SW 1271 (cell line): ENCODE measurements at regions not wholly inside any gene's neighbourhood (a gene's known extent, or its start where the extent isn't known, plus 50 kb on each side); places are given as distances from the start of the nearest gene placed in this dataset.
"Not testable (repeated sequence)": the region's sequence is repeated elsewhere in the genome, so short reads cannot be mapped to it uniquely, and the experiment has no call there.

Source experiments
- DNase-seq, 2 experiments: peaks; one replicate each; lab custom pipeline; 2025; lab: John Stamatoyannopoulos, UW

DNA sequence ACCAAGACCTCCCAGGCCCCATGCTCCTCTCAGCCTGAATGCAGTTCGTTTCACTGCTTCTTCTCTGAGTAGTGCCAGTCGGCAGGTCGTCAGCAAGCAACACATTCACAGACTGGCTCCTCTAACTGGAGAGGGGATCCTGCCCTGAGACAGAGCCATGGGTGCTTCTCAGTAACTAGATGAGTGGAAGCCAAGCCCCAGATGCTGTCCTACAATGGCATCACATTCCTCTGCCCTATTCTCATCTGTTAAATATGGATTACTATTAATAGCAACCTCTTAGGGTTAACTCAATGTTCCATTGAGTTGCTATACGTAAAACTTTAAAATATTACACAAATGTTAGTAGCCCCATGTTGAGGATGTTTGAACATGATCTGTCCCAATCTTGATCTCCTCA is 84.2 kb upstream of the S1PR1 start:
- no peak for DNase-seq

DNA sequence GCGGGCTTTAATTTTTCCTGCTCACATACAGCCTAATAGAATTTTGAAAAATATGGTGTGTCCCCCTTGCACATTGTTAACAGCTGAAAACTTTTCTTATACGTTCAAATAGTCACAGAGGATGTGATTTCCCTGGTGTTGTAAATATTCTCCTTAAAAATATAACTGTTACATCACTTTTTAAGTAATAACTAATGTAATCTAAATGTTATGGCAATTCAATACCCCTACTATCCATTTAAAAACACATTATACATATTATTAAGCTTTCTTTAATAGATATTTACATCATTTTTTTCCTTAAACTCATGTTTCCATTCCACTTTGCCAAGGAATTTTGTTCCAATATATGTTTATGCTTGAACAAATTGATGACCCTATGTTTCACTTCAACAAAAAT is 85.5 kb upstream of the S1PR1 start:
- no peak for DNase-seq

DNA sequence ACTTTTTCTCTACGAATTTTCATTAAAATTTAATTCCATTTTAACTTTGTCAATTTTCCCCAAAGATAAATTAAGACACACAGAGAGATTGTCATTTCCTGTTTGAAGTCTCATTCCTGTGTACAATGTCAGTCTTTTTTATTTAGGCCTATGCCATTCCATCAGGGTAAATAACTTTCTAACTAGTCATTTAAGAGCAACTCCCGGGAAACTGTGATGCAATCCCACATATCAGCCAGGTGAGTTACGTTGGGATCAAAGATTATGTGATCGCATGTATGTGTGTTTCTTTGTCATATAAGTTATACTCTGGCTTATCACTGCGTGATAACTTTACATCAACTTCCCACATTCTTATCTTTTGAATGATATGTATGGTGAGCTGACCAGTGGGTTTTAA is 86.1 kb upstream of the S1PR1 start:
- peak in 1 of 2 experiments; percentile 14 for DNase-seq

DNA sequence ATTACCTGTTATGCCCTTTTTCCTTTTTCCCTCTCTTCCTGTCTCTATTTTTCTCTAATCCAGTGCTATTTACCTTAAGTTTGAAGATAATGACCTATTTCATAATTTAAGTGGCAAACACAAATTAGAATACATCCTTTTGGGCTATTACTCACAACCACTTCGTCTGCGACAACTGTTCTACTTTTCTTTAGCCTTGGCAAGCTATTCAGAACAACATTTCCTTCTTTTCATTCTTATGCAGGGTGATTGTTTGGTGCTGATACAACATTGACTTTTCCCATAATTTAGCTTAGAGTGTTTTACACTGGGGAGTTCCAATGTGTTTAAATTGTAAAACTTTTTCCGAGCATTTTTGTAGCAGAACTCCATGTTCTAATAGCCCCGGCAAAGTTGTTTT is 86.6 kb upstream of the S1PR1 start:
- DNase-seq = no peak

DNA sequence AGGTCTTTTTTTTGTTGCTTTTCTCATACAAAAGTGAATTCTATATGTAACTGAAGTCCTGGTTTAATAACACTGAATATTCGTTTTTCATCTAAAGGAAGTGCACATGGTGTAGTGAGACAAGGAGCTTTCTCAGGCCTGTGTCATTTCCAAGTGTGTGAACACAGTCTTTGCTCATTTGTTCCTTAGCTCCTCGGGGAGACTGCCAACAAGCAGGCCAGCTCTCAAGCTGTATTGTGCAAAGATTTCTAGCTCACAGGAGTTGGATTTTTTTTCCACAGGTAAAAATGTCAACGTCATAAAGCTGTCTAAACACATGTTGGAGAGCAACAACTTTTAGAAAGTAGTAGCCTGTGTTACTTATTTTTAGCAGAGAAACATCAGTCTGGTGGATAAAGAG is 87.8 kb upstream of the S1PR1 start:
- DNase-seq = no peak

DNA sequence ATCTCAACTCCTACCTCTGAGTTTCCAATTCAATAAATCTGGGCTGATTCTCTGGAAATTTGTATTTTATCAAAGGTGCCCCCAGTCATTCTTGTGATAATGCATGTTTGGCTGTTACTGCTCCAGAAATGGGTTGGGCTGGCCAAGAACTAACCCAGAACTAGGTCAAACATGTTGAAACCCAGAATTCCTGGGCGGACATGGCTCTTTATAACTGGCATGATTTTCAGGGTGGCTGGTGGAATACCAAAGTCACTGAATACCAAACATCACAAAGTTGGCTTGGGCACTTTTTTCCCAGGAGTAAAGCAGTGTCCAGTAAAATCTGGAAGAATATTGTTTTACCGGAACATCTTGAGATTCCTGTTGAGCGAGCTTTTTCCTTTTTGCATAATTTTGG is 89.4 kb upstream of the S1PR1 start:
- no peak for DNase-seq

DNA sequence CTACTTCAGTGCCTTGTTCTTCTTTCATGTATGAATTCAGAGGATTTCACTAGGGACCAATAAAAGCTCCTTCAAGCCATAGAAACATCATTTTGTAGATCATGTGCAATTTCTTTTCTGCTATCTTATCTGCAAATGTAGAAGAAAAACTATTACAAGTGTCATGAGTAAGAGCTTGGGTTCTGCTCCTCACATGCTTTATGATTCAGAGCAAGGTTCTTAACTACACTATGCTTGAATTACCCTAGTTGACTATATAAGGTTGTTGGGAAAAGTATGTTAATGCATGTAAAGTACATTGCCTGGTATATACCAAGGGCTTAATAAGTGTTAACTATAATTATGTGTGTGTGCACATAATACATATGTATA is 91.4 kb upstream of the S1PR1 start:
- no peak for DNase-seq

DNA sequence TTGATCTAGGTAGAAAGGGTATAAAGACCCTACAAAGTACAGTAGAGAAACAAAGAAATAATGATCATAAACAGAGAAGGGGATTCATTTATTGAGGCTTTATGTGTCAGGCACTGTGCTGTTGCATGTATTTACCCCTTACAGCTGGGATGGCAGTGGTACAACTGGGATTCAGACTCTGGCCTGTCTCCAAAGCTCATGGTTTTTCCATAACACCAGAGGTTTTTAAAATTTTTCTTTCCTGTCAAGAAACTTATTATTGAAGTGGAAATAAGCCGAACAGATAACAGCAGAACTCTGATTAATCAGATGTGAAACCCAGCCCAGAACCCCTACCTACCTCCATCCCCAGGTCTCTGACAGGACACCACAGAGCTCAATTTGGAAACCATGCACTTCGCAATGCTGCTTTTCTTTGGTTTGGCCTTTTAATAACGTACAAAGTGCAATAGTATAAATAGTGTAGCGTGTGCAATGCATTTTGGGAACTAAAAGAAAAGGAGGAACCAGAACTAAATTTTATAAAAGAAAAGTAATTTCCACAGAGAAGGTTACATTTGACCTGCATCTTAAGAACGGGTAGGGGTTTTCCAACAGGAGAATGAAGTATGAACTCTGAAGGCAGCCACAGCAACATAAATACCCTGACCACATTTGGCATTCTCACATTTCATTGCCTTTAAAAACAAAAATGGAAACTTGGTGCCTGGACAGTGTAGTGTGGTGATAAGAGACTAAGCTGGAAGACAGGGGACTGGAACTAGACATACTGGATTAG is 92.0 kb upstream of the S1PR1 start:
- DNase-seq = no peak

DNA sequence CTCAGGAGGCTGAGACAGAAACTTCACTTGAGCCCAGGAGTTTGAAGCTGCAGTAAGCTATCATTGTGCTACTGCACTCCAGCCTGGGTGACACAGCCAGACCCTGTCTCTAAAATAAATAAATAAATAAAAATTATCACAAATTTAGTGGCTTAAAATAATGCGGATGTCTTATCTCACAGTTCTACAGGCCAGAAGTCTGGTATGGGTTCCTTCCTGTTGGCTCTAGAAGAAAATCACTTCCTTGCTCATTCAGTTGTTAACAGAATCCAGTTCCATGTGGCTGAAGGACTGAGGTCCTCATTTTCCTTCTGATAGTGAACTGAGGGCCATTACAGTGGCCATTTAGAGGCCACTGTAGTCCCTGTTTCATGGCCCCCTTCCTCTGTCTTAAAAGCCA is 94.6 kb upstream of the S1PR1 start:
- no peak for DNase-seq

DNA sequence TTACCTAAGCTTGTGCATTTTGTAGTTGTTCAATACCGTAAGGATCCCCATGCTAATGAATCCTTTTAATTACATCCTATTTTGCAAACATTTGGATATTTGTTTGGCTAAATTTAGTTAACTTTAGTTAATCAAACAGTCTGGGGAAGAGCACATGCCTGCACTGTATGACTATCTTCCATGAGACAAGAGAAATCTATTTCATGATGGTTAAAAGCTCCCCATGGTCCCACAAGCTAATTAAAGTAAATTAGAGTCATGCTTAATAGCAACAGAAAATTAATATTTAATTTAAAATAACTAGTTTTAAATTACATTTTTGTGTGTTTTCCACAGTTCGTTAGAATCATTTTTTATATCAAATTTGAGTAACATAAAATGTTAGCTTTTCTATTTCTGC is 95.4 kb upstream of the S1PR1 start:
- DNase-seq = no peak

DNA sequence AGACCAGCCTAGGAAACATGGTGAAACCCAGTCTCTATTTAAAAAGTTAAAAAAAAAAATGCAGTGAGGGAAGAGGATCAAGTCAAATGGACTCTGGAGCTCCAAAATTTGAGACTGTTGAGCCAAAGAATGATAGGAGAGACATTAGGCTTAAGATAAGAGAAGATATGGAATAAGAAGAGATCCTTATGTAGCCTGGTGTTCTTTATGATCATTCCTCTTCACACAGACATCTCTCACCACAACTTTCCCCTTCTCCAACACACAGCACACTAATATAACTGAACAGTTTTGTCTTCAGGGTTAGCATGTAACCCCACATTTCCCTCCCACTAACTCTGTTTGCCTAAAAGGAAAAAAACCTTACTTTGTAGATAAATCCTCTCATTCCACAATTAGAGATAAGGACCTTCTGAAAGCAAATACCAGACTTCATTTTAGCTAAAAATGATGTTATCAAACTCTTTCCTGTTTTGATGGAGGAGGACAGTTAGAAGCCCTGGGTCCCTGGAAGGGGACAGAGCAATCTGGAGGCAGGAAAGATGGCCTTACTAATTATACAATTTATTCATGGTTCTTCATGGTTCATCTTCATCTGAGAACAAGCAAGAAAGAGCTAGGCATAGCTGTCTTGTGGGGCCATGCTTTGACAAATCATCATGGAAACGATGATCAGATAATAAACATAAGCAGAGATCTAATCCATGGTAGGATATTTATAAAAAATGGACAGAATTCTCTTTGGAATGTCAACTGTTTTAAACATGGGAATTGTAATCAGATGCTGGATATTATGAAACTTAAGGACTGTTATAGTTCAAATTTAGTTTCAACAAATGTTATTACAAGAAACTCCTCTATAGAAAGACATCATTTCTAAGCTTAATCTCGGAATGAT is 96.7 kb upstream of the S1PR1 start:
- DNase-seq = no peak

DNA sequence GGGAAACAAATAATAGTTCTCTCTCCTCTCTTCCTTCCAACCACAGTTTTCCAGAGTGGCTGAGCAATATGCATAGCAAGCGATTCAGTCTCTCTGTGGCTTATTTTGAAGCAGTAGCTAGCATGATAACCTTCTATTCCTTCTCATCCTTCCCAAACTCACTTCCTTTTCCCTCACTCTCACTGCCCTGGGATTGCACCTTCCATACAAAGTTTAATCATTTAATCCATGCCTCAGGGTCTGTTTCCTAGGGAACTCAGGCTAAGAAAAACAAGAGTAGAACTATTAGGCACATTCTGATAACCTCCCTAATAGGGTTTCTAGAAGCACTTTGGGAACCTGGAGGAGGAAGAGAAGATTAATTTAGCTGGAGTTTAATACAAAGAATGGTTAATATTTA is 97.7 kb upstream of the S1PR1 start:
- DNase-seq = no peak

DNA sequence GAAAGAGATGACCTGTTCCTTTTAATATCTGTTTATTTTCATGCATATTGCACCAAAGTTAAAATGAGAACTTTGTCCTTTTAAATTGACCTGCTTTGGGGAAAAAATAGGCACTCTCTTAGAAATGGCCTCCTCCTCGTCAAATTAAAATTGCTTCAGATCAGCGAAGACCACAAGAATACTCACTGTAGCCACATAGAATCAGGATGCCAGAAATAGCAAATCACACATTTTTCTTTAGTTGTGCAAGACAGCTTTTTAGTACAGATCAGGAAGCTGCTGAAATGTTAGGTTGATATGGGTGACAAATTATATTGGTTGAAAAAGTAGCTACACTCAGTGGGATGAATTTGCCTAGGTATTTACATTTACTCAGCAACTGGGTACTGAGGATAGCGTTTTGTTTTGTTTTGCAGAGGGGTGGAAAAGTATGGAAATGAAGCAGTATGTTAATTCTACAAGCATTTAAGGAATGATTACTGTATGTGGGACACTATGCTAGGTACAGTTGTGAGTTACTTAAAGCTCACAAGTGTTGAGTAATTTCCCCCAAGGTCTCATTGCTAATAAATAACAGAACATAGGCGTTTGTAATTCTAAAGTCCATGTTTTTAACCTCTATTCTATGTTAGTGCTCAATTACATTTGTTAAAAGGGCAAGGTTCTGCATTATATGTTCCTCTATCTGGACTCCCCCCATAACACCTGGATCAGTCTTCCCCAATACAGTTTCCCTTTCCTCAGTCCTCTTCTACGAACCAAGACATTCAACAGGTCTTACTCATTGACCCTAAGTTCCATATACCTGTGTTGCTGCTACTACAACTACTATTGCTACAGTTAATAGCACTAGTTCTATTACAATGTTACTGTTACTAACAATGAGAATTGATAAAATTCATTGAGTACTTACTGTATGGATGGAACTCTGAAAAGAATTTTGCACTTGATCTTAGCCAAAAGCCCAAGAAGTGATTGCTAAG is 99.4 kb upstream of the S1PR1 start:
- DNase-seq = no peak

DNA sequence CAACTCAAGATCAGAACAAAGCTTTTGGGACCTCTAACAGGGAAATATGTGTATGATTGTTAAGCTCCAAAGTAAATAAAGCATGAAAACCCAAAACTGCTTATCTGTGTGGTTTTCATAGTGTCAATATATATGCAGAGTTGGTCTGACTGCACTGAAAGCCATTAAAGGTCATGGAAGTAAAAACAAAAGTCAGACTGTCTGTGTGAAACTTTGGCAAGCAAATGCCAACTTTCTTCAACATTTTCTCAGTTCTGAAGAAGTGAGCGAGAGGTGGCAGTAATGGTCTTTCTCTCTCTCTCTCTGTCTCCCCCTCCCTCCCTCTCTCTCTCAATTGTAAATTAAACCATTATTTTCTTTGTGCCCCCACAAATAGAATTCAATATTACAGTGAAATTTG is 100.1 kb upstream of the S1PR1 start:
- no peak for DNase-seq

DNA sequence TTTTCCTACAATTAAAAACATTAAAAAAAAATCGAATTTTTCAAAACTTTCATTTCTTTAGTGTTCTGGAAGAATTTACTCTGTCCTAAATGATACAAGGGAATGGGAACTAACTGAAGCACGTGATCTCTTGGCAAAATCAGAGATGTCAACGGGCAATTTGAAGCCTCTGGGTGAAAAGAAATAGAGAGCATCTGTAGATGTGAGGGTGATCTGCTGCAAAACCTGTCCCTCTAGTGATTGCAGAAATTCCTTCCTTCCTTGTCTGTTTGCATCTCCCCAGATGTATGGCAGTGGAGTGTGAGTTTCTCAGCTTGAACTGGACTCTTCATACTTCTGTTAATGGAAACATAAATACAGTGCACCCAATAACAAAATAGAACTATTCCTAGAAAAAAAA is 100.5 kb upstream of the S1PR1 start:
- DNase-seq = no peak

DNA sequence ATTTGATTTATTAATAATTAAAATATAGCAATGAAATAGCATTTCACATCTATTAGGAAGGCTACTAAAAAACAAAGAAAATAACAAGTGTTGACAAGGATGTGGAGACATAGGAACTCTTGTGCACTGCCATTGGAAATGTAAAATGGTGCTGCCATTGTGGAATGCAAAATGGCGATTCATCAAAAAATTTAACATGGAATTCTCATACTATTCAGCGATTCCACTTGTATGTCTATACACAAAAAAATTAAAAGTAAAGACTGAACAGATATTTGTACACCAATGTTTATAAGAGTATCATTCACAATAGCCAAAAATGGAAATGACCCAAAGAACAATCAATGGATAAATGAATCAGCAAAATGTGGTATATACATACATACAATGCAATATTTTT is 101.3 kb upstream of the S1PR1 start:
- DNase-seq = no peak

DNA sequence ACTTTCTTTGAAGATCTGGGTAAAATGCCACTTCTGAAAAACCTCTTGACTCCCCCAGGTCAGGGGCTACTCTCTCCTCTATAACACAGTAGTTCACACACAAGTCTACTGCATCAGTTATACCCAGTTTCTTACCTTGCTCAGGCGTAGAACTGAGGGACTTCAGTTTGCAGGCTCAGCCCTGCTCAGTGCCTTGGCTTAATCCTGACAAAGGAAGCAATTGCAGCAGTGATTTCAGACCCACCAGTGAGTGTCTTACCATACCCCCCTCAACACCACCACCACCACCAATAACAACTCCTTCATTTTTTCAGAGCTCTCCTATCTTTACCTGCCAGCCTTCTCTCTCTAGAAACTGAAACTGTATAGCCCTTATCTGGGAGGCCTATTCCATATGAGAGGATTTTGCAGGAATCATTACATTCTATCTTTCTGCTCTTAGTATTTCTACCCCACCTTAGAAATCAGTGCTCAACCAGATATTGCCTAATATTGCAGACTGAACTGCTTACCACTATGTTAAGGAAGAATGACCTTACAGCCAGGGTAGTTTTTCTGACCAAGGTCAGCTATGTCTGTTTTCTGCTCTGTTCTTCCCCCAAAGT is 105.5 kb upstream of the S1PR1 start:
- no peak for DNase-seq

DNA sequence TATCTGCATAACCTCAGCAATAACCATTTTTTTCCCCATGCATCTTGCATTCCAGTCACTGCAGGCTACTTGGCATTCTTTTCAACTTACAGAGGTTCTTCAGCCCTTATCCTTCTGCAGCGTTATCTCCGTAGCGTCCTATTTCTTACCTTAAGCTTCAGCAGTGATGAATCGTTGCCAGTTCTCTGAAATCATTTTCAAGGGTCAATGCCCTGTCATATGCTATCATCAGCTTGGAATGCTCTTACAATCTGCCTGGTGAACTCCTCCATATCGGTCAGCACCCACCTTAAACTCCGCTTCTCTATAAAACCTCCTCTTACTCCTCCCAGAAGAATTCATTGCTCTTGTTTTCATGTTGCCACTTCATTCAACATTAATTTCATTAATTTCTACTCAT is 105.1 kb upstream of the DPH5 start:
- DNase-seq = no peak

DNA sequence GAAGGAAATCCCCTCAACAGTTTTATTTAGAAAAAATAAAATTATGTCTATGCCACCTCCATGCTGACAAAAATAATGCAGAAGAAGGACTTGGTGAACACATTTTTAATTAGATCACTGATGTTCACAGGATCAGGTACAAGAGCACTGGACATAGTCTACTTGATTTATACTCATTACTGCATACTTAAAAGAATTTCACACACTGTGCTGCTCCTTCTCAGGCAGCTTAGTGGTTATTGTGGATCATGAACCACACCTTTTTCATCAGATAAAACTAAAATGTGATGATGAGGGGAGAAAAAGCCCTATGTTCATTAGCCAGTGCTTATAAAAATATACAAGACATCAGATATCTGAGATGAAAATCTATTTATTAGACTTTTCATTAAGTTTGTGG is 103.3 kb upstream of the DPH5 start:
- no peak for DNase-seq

DNA sequence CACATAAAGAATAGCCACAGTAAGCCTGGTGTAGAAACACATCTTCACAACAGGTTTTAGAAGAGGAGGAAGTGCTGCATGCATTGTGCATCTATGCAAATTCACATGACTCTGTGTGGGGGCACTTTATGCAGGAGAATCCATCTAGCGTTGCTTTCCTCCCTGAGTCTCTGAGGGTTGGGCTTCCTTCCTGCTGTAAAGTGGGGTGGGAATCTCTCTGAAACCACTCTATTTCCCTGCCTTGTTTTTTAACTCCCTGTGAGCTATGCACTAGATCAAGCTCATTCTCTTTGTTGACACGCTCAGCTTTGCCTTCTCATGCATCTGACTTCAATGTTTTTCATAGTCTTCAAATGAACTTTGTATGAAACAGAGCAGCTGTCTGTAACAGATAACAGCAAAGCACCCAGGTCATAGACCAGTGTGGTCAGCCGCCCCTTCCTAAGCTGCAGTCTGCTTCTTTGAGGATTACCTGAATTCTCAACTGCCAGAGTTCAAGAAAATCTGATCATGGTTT is 102.7 kb upstream of the DPH5 start:
- DNase-seq = no peak

DNA sequence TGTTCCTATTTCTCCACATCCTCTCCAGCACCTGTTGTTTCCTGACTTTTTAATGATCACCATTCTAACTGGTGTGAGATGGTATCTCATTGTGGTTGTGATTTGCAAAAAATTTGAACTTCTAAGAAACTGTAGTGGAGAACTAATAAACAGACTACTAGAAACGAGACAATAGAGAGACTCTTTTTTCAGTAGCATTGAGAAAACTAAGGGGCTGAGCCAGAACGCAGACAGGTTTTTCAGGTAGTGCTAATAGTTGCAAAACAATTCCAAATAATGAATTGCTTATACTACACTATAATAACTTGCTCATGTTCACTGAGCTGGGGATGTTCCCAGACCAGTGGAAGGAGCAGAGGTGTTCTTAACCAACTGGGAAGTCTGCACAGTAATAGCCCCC is 98.8 kb upstream of the DPH5 start:
- no peak for DNase-seq

DNA sequence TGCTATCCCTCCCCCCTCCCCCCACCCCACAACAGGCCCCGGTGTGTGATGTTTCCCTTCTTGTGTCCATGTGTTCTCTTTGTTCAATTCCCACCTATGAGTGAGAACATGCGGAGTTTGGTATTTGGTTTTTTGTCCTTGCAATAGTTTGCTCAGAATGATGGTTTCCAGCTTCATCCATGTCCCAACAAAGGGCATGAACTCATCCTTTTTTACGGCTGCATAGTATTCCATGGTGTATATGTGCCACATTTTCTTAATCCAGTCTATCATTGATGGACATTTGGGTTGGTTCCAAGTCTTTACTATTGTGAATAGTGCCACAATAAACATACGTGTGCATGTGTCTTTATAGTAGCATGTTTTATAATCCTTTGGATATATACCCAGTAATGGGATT is 98.3 kb upstream of the DPH5 start:
- DNase-seq = not testable (repeated sequence)
